HG03571 (cell line): ENCODE measurements at regions not wholly inside any gene's neighbourhood (a gene's known extent, or its start where the extent isn't known, plus 50 kb on each side); places are given as distances from the start of the nearest gene placed in this dataset.

Source experiments
- ATAC-seq: cut with Tn5 transposase; IDR thresholded peaks from one replicate; pipeline ENCODE4 v1.9.1; 2021; ENCODE audit not compliant: unreplicated experiment

- ATAC-seq, result no peak
These were observed 376.9 kb downstream of the PPP3CA start for GRCh38 chr4:100970414-100970813.

GRCh38 chr4:100969925-100970324 is 377.4 kb downstream of the PPP3CA start:
- no peak for ATAC-seq

- ATAC-seq, result no peak
These were observed 379.3 kb downstream of the PPP3CA start for GRCh38 chr4:100968046-100968445.

GRCh38 chr4:100963627-100964026 is 383.7 kb downstream of the PPP3CA start:
- no peak for ATAC-seq

- no peak for ATAC-seq
These were observed 384.6 kb downstream of the PPP3CA start for GRCh38 chr4:100962698-100963097.

GRCh38 chr4:100960232-100960631 is 387.1 kb downstream of the PPP3CA start:
- ATAC-seq, result no peak

- no peak for ATAC-seq
These were observed 393.3 kb downstream of the PPP3CA start for GRCh38 chr4:100954046-100954445.

- no peak for ATAC-seq
These were observed 393.7 kb downstream of the PPP3CA start for GRCh38 chr4:100953616-100954015.

- ATAC-seq, result no peak
These were observed 394.7 kb downstream of the PPP3CA start for GRCh38 chr4:100952590-100952989.

GRCh38 chr4:100949350-100949935 is 397.9 kb downstream of the PPP3CA start:
- no peak for ATAC-seq

GRCh38 chr4:100948911-100949310 is 398.4 kb downstream of the PPP3CA start:
- ATAC-seq, result no peak

GRCh38 chr4:100945789-100946188 is 401.5 kb downstream of the PPP3CA start:
- no peak for ATAC-seq

GRCh38 chr4:100938698-100939097 is 408.6 kb downstream of the PPP3CA start:
- ATAC-seq, result no peak

- no peak for ATAC-seq
These were observed 410.5 kb downstream of the PPP3CA start for GRCh38 chr4:100936661-100937375.

GRCh38 chr4:100935090-100935489 is 412.2 kb downstream of the PPP3CA start:
- no peak for ATAC-seq

GRCh38 chr4:100933628-100934027 is 413.7 kb downstream of the PPP3CA start:
- no peak for ATAC-seq

- ATAC-seq, result no peak
These were observed 411.9 kb upstream of the EMCN start for GRCh38 chr4:100929758-100930157.

- no peak for ATAC-seq
These were observed 411.3 kb upstream of the EMCN start for GRCh38 chr4:100929135-100929534.

- no peak for ATAC-seq
These were observed 408.4 kb upstream of the EMCN start for GRCh38 chr4:100926039-100926717.

- ATAC-seq, result no peak
These were observed 395.9 kb upstream of the EMCN start for GRCh38 chr4:100913685-100914084.

GRCh38 chr4:100908540-100908939 is 390.7 kb upstream of the EMCN start:
- no peak for ATAC-seq
